Fibroblast of skin of right quadriceps (primary cell): ENCODE measurements at regions not wholly inside any gene's neighbourhood (a gene's known extent, or its start where the extent isn't known, plus 50 kb on each side); places are given as distances from the start of the nearest gene placed in this dataset.
"Not testable (repeated sequence)": the region's sequence is repeated elsewhere in the genome, so short reads cannot be mapped to it uniquely, and the experiment has no call there.

Experiments used
- DNase-seq: peaks from one replicate; pipeline ENCODE4 v3.0.0-alpha.2; 2013

DNA sequence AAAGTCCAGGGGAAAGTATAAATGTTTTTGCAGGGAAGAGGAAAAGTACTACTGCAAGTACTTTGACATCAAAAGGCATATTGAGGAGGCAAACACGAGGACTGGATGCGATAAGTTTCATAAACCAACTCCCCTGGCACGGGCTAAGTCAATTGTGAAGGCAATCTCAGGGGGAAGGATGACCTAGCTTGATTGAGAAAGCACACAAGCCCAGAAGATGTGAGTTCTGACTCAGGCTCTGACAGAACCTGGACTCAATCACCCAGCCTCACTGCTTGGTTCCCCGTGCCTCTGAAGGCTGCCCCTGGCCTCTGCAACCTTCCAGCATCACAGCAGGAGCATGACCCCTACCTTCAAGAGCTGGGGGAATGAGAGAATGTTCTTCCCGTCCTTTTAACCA is 93.2 kb upstream of the ZNF438 start:
- DNase-seq = no peak

DNA sequence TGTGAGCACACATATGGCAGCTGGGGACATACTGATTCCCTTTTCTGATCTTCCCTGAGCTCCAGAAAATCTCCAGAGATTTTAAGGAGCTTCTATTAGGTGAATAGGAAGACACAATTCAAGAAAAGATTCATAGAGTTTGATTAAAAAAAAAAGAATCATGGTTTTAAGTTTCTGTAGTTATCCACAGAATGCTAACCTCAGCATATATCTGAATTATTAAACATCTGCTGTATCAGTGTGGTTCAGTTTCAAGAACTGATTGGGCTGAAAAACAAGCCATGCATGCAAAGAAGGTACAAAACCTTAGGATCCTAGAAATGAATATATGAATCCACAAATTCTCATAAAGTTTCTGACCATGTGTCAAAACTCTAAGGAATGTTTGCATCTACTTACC is 94.1 kb upstream of the ZNF438 start:
- DNase-seq = no peak

GRCh38 chr10:31126593-31126992 is 94.9 kb upstream of the ZNF438 start:
- DNase-seq = peak; percentile 34

DNA sequence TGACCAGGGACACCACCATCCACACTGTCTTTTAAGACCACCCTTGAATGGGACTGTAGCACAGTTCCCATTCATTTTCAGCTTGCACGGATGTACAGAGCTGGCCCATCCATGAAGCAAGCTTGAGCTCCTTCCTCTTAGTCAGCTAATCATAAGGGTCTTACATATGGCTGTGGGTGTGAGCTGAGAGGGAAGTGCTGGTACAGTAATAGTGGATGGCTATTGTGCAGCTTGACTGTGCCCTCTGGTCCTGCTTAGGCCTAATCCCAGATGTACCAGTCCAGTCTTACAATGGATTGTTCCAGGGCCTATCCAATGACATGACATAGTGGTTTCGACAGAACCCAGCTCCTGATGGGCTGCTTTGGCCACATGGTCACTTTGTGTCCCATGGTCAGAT is 96.9 kb upstream of the ZNF438 start:
- no peak for DNase-seq

- DNase-seq = peak; percentile 97
Measured at GRCh38 chr10:31129271-31129670, 97.6 kb upstream of the ZNF438 start.

DNA sequence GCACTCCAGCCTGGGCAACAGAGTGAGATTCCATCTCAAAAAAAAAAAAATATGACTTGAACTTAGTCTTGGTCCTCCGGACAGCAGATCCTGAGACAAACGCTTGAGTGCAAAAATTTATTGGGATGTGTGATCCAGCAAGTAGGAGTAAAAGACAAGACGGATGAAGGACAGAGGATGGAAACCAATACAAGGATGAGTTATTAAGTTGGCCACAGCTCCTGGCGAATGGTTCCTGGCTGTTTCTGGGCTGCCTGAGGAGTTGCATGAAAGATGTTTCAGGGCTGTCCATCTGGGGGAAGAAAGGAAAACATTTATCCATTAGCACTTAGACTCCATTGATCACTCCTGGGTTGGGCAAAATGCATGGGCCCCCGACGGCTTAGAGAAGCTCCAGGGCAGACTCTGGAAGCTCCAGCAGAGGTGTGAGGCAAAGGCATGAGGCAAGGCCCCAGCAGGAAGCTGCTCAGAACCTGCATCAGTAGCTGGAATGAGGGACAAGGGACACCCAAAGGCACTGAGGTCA is 98.3 kb upstream of the ZNF438 start:
- no peak for DNase-seq

DNA sequence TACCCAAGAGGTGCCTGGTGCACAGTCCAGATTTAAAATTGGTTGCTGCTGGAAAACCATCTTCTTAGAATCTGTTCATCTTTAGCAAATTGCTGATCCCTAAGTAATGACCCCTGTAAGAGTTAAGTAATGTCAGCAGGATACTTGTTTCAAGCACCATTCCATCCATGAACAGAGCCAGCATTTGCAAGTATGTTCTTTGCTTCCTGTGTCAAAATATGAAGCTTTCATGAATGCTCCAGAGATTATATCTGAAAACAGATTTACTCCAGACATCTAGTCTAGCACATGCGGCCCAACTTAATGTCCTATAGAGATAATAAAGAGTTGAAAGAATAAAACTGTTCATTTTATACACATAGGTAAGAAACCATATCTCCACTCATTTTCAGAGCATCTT is 98.7 kb upstream of the ZNF438 start:
- no peak for DNase-seq

- no peak for DNase-seq
Measured at GRCh38 chr10:31131251-31131650, 99.6 kb upstream of the ZNF438 start.

DNA sequence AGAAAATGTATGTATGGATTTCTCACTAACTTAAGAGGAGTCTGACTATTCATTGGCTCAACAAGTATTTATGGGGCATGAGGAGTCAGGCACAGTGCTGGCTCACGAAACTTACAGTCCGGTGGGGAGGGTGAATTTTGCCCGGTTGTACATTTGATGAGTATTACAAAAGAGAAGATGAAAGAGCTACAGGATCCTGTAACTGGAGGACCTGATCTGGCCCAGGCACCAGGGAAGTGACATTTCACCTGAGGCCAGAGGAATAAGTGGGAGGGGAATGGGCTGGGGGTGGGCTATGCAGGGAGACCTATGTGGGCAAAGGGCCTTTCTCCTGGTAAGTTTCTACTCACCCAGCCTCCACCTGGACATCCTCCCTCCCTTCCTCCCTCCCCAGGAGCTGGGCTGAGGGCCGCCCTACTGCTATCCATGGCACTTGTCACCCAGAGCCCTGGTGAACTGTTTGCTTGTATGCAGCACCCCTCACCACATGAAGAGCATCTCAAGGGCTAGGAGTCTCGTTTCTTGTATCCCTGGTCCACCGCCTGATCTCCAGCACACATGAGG is 101.1 kb upstream of the ZNF438 start:
- DNase-seq = no peak

- DNase-seq = no peak
Measured at GRCh38 chr10:31133251-31133791, 101.7 kb upstream of the ZNF438 start.

DNA sequence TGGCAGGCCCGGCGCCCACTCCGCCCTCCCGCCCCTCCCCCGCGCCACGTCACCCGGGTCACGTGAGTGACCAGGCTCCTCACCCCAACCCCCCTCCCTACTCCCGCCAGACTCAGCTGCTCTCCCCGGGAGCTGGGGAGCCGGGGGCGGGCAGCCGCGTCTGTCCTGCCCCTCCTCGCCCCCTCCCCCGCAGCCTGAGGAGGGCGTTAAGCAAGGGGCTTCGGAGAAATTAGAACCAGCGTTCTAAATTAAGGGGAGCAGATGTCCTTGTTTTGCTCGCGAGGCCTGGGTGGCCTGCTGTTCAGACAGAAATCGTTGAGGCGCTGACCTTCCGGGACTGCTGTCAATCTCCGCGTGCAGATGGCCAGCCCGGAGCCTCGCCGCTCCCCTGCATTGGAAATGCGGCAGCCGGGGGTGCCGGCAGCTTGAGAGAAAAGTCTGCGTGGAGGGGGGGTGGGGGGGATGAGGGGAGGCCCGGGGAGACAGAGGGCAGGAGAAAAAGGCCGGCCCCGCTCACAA is 102.2 kb upstream of the ZNF438 start:
- DNase-seq = peak; percentile 78

- DNase-seq = peak; percentile 77
Measured at GRCh38 chr10:31134311-31134952, 102.8 kb upstream of the ZNF438 start.

- DNase-seq = no peak
Measured at GRCh38 chr10:31135171-31135570, 103.5 kb upstream of the ZNF438 start.

DNA sequence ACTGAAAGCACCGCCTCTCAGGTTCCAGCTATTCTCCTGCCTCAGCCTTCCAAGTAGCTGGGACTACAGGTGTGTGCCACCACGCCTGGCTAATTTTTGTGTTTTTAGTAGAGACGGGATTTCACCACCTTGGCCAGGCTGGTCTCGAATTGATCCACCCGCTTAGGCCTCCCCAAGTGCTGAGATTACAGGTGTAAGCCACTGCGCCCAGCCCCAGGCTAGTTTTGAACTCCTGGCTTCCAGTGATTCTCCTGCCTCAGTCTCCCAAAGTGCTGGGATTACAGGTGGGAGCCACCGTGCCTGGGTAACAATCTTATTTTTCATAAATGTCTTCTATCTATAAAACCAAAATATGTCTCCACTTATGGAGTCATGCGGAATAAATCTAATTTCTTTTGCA is 104.1 kb upstream of the ZNF438 start:
- DNase-seq = not testable (repeated sequence)

- DNase-seq = no peak
Measured at GRCh38 chr10:31136386-31136785, 104.7 kb upstream of the ZNF438 start.

DNA sequence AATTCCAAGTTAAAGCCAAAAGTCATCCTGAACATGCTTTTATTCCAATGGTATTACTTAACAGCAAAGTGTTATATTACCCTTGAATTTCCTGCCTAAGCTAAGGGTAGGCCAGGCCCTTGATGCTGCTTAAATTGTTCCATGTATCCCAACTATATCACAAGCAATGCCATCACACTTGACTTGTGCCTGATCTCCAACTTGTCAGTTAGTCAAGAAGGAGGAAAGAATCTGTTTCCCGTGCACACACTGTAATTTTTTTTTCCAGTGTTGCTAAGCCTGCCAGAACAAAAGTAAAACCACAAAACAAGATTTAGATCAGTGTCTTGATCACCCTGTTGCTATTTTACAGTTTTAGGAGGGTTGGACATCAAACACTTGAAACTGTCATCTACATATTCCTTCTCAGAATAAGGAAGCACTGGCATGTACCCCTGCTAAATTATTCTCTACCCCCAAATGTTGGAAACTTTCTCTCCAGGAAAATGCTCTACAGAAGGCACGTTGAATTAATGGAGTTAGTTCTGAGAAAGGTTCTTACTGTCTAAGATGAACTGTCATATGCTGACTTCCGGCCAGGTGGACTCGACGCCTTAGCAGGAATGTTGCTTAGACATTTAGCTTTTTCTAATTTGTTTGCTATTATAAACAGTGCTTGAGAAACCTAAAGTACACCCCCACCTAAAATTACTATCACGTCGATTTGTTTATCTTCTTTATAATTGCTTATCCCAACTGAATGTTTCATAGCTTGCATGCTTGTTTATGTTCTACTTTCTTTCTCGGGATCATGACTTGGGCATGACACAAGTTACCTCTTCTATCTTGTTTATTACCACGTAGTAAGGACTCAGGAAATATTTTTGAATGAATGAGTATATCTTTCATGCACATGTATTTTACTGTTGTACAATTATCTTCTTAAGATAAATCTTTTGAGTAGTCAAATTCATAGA is 105.5 kb upstream of the ZNF438 start:
- peak; percentile 55 for DNase-seq

DNA sequence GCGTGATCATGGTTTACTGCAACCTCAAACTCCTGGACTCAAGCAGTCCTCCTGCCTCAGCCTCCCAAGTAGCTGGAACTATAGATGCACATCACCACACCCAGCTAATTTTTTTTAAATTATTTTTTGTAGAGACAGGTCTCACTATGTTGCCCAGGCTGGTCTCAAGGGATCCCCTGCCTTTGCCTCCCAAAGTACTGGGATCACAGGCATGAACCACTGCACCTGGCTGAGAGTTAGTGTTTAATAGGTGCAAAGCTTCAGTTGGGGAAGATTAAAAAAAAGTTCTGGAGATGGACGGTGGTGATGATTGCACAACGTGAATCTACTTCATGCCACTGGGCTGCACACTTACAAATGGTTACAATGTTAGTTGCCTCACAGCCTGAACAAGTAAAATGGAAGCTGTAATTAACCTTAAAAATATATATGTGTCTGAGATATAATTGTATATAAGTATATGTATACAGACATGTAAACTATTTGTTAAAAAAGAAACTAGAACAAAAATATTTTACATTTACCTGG is 106.4 kb upstream of the ZNF438 start:
- DNase-seq = no peak

- no peak for DNase-seq
Measured at GRCh38 chr10:31139497-31139896, 107.8 kb upstream of the ZNF438 start.

- DNase-seq = no peak
Measured at GRCh38 chr10:31140716-31141115, 109.1 kb upstream of the ZNF438 start.

- peak; percentile 82 for DNase-seq
Measured at GRCh38 chr10:31142026-31142425, 110.4 kb upstream of the ZNF438 start.

DNA sequence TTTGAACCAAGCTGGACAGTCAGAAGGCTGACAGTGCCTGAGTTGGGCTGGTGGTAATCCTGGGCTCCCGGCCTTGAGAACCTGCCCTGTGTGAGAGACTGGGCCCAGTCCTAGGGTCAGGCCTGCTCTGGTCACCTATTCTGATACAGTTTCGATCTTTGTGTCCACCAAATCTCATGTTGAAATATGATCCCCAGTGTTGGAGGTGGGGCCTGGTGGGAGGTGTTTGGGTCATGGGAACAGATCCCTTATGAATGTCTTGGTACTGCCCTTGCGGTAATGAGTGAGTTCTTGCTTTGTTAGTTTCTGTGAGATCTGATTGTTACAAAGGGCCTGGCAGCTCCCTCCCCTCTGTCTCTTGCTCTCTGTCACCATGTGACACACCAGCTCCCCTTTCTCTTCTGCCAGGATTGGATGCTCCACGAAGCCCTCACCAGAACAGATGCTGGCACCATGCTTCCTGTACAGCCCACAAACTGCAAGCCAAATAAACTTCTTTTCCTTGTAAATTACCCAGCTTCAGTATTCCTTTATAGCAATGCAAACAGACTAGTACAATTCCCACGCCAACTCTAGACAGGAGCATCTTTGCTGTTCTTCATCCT is 111.8 kb upstream of the ZNF438 start:
- DNase-seq = no peak

GRCh38 chr10:31145986-31146385 is 114.3 kb upstream of the ZNF438 start:
- DNase-seq = no peak
